Cardiac muscle cell (in vitro differentiated cells and primary cell): ENCODE measurements at regions not wholly inside any gene's neighbourhood (a gene's known extent, or its start where the extent isn't known, plus 50 kb on each side); places are given as distances from the start of the nearest gene placed in this dataset.

Experiments used
- DNase-seq, 2 donors: peaks; one replicate each; pipeline versions ENCODE4 v3.0.0 to v3.0.0-alpha.2; 2010 to 2017; ENCODE audit warnings: low read depth in 1 of 2, low spot score in 1 of 2
- H3K27ac ChIP-seq: fragments of 200-600 bp; sonication (generic); 2 replicates; pipeline ENCODE4 v1.5.1; 2016
- H3K27me3 ChIP-seq: fragments of 200-600 bp; sonication (generic); 2 replicates; pipeline ENCODE4 v1.6.0; 2016; ENCODE audit warnings: control low read depth
- H3K36me3 ChIP-seq: fragments of 200-600 bp; sonication (generic); 2 replicates; pipeline ENCODE4 v1.5.1; 2016; ENCODE audit warnings: control low read depth
- H3K4me1 ChIP-seq: fragments of 200-600 bp; sonication (generic); 2 replicates; pipeline ENCODE4 v1.8.1; 2017; ENCODE audit warnings: low read depth, mild to moderate bottlenecking, mixed run types
- H3K4me3 ChIP-seq: fragments of 200-600 bp; sonication (generic); 2 replicates; pipeline ENCODE4 v1.5.1; 2016; ENCODE audit warnings: mild to moderate bottlenecking
- H3K9me3 ChIP-seq: fragments of 200-600 bp; sonication (generic); 2 replicates; pipeline ENCODE4 v1.5.1; 2017; ENCODE audit warnings: low read depth, mild to moderate bottlenecking, control low read depth
- CTCF ChIP-seq: IDR thresholded peaks from 2 replicates; pipeline ENCODE4 v1.5.1; 2012; ENCODE audit warnings: low read depth, mild to moderate bottlenecking, low read length

- Histone ChIP-seq H3K27ac (no peak overlapping the region), H3K36me3 (no peaks in the 10 kb centered on the region), H3K9me3 (no peaks in the 10 kb centered on the region), H3K4me1 (no peaks in the 10 kb centered on the region), H3K4me3 (no peak overlapping the region), H3K27me3 (no peaks in the 10 kb centered on the region)
- no peak for TF ChIP-seq CTCF
- DNase-seq: no peak
These were observed 193.1 kb downstream of the PARM1 start for GRCh38 chr4:75126058-75126457.

GRCh38 chr4:75122424-75123014 is 189.6 kb downstream of the PARM1 start:
- no peaks in the 10 kb centered on the region for H3K27me3 ChIP-seq
- no peaks in the 10 kb centered on the region for H3K9me3 ChIP-seq
- no peak overlapping the region for H3K27ac ChIP-seq
- DNase-seq: no peak
- TF ChIP-seq CTCF: no peak
- no peak overlapping the region for H3K4me3 ChIP-seq
- H3K4me1 ChIP-seq: no peaks in the 10 kb centered on the region
- H3K36me3 ChIP-seq: no peaks in the 10 kb centered on the region

GRCh38 chr4:75118739-75119138 is 185.8 kb downstream of the PARM1 start:
- H3K36me3 ChIP-seq: no peaks in the 10 kb centered on the region
- no peak overlapping the region for H3K4me3 ChIP-seq
- no peaks in the 10 kb centered on the region for H3K27me3 ChIP-seq
- no peaks in the 10 kb centered on the region for H3K9me3 ChIP-seq
- no peak for DNase-seq
- no peak for TF ChIP-seq CTCF
- H3K4me1 ChIP-seq: no peaks in the 10 kb centered on the region
- H3K27ac ChIP-seq: no peak overlapping the region

GRCh38 chr4:75110061-75110460 is 177.1 kb downstream of the PARM1 start:
- TF ChIP-seq CTCF: no peak
- H3K4me3 ChIP-seq: no peak overlapping the region
- no peaks in the 10 kb centered on the region for H3K27me3 ChIP-seq
- no peaks in the 10 kb centered on the region for H3K4me1 ChIP-seq
- no peaks in the 10 kb centered on the region for H3K9me3 ChIP-seq
- DNase-seq: no peak
- no peak overlapping the region for H3K27ac ChIP-seq
- H3K36me3 ChIP-seq: no peaks in the 10 kb centered on the region

GRCh38 chr4:75107755-75108612 is 175.1 kb downstream of the PARM1 start:
- Histone ChIP-seq H3K27ac (no peak overlapping the region), H3K36me3 (no peaks in the 10 kb centered on the region), H3K4me1 (no peaks in the 10 kb centered on the region), H3K27me3 (no peaks in the 10 kb centered on the region), H3K4me3 (no peak overlapping the region), H3K9me3 (no peaks in the 10 kb centered on the region)
- TF ChIP-seq CTCF: no peak
- DNase-seq: no peak
